Left lobe of liver (tissue), 2 donors: ENCODE measurements at regions not wholly inside any gene's neighbourhood (a gene's known extent, or its start where the extent isn't known, plus 50 kb on each side); places are given as distances from the start of the nearest gene placed in this dataset.

ENCODE experiments used
- ATAC-seq: fragments of 200-7000 bp; cut with Tn5 transposase; one replicate; pipeline ENCODE4 v1.9.1; 2020; ENCODE audit warnings: mild to moderate bottlenecking, moderate library complexity
- DNase-seq: peaks from one replicate; pipeline ENCODE4 v3.0.0-alpha.2; 2020; ENCODE audit warnings: low spot score
- donor health status: DM: no; HTN: no; CAD: no; lungs with moderate emphysema.
- donor health status: DM: no; HTN: yes; CAD: no.

GRCh38 chr7:148950806-148951205, 66.7 kb upstream of the EZH2 start:
- ATAC-seq (no peak), DNase-seq (no peak)

GRCh38 chr7:148944935-148945934, 61.1 kb upstream of the EZH2 start:
- DNase-seq (no peak), ATAC-seq (no peak)

DNA sequence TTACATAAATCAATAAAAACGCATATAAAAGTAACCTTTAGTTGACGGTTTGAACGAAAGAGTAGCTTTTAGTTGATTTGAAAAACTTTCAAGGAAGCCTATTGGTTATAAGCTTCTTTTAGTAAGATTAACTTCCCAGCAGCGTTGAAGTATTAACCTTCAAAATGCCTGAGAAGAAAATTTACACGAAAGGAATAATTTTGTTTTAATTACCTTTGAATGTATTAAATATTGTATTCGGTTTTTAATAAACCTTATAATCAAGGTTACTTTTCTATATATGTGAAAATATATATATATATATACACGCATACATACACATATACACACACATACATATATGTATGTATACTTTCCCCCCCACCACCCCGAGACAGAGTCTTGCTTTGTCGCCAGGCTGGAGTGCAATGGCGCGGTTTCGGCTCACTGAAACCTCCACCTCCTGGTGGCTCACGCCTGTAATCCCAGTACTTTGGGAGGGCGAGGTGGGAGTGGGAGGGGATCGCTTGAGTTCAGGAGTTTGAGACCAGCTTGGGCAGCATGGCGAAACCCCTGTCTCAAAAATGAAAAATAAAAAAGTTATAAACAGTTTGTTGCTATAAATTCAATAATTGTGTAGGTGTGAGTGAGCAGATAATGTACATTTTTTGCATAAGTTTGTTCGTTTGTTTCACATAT, 57.6 kb upstream of the EZH2 start:
- ATAC-seq = peak; percentile 36
- DNase-seq = peak; percentile 50

- ATAC-seq (peak; percentile 95), DNase-seq (peak; percentile 86)
Measured at GRCh38 chr7:148940702-148941597, 56.9 kb upstream of the EZH2 start.

DNA sequence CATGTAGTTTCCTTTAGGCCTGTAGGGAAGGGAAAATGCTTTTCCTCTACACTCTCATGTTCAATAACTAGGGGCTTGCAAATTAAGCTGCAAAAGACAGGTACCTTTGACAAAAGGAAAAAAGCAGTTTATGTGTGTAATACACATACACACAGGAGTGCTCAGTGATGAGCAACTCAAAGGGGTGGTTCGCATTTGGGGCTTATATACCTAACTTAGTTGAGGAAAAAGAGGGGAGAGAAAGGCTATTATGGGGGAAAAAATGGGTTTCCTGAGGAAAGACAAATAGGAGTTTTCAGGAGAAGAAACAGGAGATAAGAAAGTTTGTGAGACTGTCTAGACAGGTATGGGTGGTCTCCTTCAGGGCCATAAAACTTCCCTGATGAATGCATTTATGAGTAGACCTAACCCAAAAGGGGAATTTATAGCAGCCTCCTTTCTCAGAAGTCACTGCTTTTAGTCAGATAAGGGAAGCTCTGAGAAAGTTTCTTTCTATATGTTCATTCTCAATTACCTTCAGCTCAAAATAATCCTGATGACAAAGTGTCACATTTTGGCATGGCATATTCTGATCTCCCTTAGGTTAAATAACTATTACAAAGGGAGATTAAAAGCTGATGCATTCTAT, 55.2 kb upstream of the EZH2 start:
- DNase-seq (no peak), ATAC-seq (no peak)

GRCh38 chr7:148935451-148935850, 51.4 kb upstream of the EZH2 start:
- DNase-seq = no peak
- ATAC-seq = no peak
